GM19328 (cell line): ENCODE measurements at regions not wholly inside any gene's neighbourhood (a gene's known extent, or its start where the extent isn't known, plus 50 kb on each side); places are given as distances from the start of the nearest gene placed in this dataset.
A peak's percentile ranks its signal among the peaks of the same experiment; 100 is the strongest.

Experiments
- ATAC-seq: cut with Tn5 transposase; IDR thresholded peaks from one replicate; pipeline ENCODE4 v1.9.1; 2021; ENCODE audit warnings: mild to moderate bottlenecking, moderate library complexity; ENCODE audit not compliant: unreplicated experiment

- ATAC-seq = no peak
Observed at GRCh38 chr7:148950806-148951205, 66.7 kb upstream of the EZH2 start.

- no peak for ATAC-seq
Observed at GRCh38 chr7:148944935-148945934, 61.1 kb upstream of the EZH2 start.

GRCh38 chr7:148941598-148942275, 57.6 kb upstream of the EZH2 start:
- ATAC-seq = peak; percentile 45

- ATAC-seq = peak; percentile 56
Observed at GRCh38 chr7:148940702-148941597, 56.9 kb upstream of the EZH2 start.

DNA sequence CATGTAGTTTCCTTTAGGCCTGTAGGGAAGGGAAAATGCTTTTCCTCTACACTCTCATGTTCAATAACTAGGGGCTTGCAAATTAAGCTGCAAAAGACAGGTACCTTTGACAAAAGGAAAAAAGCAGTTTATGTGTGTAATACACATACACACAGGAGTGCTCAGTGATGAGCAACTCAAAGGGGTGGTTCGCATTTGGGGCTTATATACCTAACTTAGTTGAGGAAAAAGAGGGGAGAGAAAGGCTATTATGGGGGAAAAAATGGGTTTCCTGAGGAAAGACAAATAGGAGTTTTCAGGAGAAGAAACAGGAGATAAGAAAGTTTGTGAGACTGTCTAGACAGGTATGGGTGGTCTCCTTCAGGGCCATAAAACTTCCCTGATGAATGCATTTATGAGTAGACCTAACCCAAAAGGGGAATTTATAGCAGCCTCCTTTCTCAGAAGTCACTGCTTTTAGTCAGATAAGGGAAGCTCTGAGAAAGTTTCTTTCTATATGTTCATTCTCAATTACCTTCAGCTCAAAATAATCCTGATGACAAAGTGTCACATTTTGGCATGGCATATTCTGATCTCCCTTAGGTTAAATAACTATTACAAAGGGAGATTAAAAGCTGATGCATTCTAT, 55.2 kb upstream of the EZH2 start:
- no peak for ATAC-seq

DNA sequence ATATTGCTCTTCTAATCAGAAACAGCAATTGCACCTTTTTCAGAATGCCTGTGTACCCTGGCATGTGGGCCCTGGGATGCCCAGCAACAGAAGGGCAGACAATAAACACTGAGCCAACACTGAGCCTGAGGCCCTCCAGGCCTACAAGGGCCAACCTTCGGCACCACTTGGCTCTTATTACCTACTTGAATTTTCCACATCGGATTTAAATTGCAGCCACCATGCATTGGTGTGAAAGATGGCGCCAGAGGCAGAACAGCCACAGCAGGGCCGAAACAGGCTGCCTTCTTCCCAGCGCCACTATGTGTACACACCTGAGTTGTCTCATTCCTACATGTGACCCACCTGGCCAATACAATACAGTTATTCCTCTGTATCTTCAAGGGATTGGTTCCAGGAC, 51.4 kb upstream of the EZH2 start:
- no peak for ATAC-seq
